ENCODE measurements at regions not wholly inside any gene's neighbourhood (a gene's known extent, or its start where the extent isn't known, plus 50 kb on each side); places are given as distances from the start of the nearest gene placed in this dataset.
A peak's percentile ranks its signal among the peaks of the same experiment; 100 is the strongest.

DNA sequence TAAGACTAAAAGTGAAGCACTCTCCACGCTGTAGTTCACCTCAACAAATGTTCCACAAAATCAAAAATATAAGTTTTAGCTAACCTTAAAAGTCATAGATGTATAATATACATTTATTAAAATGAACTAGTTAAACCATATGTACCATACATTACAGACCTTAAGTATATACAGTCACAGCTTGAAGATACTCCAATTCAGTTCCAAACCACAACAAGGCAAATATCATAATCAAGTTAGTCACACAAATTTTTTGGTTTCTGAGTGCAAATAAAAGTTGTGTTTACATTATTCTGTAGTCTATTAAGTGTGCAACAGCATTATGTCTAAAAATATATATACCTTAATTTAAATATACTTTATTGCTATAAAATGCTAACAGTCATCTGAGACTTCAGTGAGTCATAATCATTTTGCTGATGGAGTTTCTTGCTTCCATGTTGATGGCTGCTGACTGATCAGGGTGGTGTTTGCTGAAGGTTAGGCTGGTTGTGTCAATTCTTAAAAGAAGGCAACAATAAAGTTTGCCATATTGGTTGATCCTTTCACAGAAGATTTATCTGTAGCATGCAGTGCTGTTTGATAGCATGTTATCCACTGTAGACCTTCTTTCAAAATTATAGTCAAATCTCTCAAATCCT, 736.7 kb downstream of the NSUN3 start (continued):
- TF ChIP-seq, protein P1, sequence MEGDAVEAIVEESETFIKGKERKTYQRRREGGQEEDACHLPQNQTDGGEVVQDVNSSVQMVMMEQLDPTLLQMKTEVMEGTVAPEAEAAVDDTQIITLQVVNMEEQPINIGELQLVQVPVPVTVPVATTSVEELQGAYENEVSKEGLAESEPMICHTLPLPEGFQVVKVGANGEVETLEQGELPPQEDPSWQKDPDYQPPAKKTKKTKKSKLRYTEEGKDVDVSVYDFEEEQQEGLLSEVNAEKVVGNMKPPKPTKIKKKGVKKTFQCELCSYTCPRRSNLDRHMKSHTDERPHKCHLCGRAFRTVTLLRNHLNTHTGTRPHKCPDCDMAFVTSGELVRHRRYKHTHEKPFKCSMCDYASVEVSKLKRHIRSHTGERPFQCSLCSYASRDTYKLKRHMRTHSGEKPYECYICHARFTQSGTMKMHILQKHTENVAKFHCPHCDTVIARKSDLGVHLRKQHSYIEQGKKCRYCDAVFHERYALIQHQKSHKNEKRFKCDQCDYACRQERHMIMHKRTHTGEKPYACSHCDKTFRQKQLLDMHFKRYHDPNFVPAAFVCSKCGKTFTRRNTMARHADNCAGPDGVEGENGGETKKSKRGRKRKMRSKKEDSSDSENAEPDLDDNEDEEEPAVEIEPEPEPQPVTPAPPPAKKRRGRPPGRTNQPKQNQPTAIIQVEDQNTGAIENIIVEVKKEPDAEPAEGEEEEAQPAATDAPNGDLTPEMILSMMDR (conservative IDR thresholded peaks at IDR 0.05; ENCODE audit: low read depth in 2 of 2): no peak
- TF ChIP-seq NANOG (IDR thresholded peaks at IDR 0.05; ENCODE audit: borderline replicate concordance): no peak

DNA sequence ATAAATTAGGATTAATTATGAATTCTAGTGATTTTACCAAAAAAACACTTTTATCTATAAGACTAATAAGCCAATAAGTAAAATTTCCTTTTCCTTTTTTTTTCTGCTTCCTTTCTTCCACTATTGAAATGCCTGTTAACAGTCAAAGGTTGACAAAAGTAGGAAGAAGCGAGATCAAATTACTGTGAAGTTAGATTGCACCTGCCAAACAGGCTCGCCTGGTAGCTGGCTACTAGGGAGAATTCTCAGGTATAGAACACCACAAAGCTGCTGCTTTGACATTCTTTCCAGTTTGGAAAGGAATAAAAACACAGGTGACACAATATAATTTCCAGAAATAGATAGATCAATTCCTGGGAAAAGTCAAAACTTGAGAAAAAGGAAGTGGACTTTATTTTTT, 749.0 kb downstream of the NSUN3 start:
- H3K4me1 ChIP-seq (ENCODE audit: insufficient read depth): no peaks in the 10 kb centered on the region
- Mint-ChIP-seq H3K27me3 (ENCODE audit: insufficient read depth, low read depth, poor library complexity) (no peaks in the 10 kb centered on the region), H3K4me3 (no peak overlapping the region), H3K27ac (no peak overlapping the region), H3K36me3 (ENCODE audit: low read depth) (no peaks in the 10 kb centered on the region), H3K9me3 (no peaks in the 10 kb centered on the region), H3K4me1 (peaks cover 7% of the 10 kb centered on the region; the same call in 2 of the 3 replicates)
- no peaks in the 10 kb centered on the region; the same call in 1 of the 2 replicates for H3K9me2 ChIP-seq (ENCODE audit: insufficient read depth)
- H3K79me2 ChIP-seq (replicated peaks; ENCODE audit: insufficient read depth): no peaks in the 10 kb centered on the region
- H2AFZ ChIP-seq: no peak overlapping the region
- DNase-seq (ENCODE audit: low spot score): peak; percentile 49
- no peaks in the 10 kb centered on the region for H3F3A ChIP-seq (replicated peaks; ENCODE audit: low read depth)
- H4K20me1 ChIP-seq (replicated peaks; ENCODE audit: insufficient read depth): no peaks in the 10 kb centered on the region
- ATAC-seq: peak; percentile 40; the same call in 1 of the 3 replicates
- H3K27me3 ChIP-seq (ENCODE audit: insufficient read depth): no peaks in the 10 kb centered on the region
- no peak overlapping the region for H3K27ac ChIP-seq (ENCODE audit: low read depth)
- H3K4me2 ChIP-seq: no peak overlapping the region
- no peaks in the 10 kb centered on the region for H3K36me3 ChIP-seq (ENCODE audit: insufficient read depth)
- H3K4me3 ChIP-seq: no peak overlapping the region
- TF ChIP-seq, protein P2, sequence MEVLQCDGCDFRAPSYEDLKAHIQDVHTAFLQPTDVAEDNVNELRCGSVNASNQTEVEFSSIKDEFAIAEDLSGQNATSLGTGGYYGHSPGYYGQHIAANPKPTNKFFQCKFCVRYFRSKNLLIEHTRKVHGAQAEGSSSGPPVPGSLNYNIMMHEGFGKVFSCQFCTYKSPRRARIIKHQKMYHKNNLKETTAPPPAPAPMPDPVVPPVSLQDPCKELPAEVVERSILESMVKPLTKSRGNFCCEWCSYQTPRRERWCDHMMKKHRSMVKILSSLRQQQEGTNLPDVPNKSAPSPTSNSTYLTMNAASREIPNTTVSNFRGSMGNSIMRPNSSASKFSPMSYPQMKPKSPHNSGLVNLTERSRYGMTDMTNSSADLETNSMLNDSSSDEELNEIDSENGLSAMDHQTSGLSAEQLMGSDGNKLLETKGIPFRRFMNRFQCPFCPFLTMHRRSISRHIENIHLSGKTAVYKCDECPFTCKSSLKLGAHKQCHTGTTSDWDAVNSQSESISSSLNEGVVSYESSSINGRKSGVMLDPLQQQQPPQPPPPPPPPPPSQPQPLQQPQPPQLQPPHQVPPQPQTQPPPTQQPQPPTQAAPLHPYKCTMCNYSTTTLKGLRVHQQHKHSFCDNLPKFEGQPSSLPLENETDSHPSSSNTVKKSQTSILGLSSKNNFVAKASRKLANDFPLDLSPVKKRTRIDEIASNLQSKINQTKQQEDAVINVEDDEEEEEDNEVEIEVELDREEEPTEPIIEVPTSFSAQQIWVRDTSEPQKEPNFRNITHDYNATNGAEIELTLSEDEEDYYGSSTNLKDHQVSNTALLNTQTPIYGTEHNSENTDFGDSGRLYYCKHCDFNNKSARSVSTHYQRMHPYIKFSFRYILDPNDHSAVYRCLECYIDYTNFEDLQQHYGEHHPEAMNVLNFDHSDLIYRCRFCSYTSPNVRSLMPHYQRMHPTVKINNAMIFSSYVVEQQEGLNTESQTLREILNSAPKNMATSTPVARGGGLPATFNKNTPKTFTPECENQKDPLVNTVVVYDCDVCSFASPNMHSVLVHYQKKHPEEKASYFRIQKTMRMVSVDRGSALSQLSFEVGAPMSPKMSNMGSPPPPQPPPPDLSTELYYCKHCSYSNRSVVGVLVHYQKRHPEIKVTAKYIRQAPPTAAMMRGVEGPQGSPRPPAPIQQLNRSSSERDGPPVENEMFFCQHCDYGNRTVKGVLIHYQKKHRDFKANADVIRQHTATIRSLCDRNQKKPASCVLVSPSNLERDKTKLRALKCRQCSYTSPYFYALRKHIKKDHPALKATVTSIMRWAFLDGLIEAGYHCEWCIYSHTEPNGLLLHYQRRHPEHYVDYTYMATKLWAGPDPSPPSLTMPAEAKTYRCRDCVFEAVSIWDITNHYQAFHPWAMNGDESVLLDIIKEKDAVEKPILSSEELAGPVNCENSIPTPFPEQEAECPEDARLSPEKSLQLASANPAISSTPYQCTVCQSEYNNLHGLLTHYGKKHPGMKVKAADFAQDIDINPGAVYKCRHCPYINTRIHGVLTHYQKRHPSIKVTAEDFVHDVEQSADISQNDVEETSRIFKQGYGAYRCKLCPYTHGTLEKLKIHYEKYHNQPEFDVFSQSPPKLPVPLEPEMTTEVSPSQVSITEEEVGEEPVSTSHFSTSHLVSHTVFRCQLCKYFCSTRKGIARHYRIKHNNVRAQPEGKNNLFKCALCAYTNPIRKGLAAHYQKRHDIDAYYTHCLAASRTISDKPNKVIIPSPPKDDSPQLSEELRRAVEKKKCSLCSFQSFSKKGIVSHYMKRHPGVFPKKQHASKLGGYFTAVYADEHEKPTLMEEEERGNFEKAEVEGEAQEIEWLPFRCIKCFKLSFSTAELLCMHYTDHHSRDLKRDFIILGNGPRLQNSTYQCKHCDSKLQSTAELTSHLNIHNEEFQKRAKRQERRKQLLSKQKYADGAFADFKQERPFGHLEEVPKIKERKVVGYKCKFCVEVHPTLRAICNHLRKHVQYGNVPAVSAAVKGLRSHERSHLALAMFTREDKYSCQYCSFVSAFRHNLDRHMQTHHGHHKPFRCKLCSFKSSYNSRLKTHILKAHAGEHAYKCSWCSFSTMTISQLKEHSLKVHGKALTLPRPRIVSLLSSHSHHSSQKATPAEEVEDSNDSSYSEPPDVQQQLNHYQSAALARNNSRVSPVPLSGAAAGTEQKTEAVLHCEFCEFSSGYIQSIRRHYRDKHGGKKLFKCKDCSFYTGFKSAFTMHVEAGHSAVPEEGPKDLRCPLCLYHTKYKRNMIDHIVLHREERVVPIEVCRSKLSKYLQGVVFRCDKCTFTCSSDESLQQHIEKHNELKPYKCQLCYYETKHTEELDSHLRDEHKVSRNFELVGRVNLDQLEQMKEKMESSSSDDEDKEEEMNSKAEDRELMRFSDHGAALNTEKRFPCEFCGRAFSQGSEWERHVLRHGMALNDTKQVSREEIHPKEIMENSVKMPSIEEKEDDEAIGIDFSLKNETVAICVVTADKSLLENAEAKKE (CRISPR knock-in tag; IDR thresholded peaks at IDR 0.05): no peak
- TF ChIP-seq EZH2phosphoT487 (IDR thresholded peaks at IDR 0.05; ENCODE audit: unreplicated experiment) (no peak), ZNF114 (CRISPR knock-in tag; IDR thresholded peaks at IDR 0.05) (no peak), STAT1 (IDR thresholded peaks at IDR 0.05; ENCODE audit: unreplicated experiment) (no peak), CREB1 (CRISPR knock-in tag; IDR thresholded peaks at IDR 0.05; ENCODE audit: low read depth) (no peak), EZH2 (IDR thresholded peaks at IDR 0.05; ENCODE audit: low read depth, unreplicated experiment) (no peak)
- TF ChIP-seq, protein P3, sequence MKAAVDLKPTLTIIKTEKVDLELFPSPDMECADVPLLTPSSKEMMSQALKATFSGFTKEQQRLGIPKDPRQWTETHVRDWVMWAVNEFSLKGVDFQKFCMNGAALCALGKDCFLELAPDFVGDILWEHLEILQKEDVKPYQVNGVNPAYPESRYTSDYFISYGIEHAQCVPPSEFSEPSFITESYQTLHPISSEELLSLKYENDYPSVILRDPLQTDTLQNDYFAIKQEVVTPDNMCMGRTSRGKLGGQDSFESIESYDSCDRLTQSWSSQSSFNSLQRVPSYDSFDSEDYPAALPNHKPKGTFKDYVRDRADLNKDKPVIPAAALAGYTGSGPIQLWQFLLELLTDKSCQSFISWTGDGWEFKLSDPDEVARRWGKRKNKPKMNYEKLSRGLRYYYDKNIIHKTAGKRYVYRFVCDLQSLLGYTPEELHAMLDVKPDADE (IDR thresholded peaks at IDR 0.05): no peak
- TF ChIP-seq, protein P4, sequence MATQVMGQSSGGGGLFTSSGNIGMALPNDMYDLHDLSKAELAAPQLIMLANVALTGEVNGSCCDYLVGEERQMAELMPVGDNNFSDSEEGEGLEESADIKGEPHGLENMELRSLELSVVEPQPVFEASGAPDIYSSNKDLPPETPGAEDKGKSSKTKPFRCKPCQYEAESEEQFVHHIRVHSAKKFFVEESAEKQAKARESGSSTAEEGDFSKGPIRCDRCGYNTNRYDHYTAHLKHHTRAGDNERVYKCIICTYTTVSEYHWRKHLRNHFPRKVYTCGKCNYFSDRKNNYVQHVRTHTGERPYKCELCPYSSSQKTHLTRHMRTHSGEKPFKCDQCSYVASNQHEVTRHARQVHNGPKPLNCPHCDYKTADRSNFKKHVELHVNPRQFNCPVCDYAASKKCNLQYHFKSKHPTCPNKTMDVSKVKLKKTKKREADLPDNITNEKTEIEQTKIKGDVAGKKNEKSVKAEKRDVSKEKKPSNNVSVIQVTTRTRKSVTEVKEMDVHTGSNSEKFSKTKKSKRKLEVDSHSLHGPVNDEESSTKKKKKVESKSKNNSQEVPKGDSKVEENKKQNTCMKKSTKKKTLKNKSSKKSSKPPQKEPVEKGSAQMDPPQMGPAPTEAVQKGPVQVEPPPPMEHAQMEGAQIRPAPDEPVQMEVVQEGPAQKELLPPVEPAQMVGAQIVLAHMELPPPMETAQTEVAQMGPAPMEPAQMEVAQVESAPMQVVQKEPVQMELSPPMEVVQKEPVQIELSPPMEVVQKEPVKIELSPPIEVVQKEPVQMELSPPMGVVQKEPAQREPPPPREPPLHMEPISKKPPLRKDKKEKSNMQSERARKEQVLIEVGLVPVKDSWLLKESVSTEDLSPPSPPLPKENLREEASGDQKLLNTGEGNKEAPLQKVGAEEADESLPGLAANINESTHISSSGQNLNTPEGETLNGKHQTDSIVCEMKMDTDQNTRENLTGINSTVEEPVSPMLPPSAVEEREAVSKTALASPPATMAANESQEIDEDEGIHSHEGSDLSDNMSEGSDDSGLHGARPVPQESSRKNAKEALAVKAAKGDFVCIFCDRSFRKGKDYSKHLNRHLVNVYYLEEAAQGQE (IDR thresholded peaks at IDR 0.05; ENCODE audit: unreplicated experiment): no peak

Data from GM23338 (cell line).